Gastroesophageal sphincter (tissue), 3 donors: ENCODE measurements at regions not wholly inside any gene's neighbourhood (a gene's known extent, or its start where the extent isn't known, plus 50 kb on each side); places are given as distances from the start of the nearest gene placed in this dataset.

Experiments
- CTCF ChIP-seq, 4 experiments: fragments of 200-600 bp in 2 of 4; fragments of 450-650 bp in 2 of 4; sonication (generic) in 1 of 4; IDR thresholded peaks; one replicate each; pipeline ENCODE4 v1.5.1; 2017 to 2019; ENCODE audit warnings: antibody characterized with exemption in 4 of 4, mild to moderate bottlenecking in 2 of 4, moderate library complexity in 2 of 4
- EP300 ChIP-seq: sonication (generic); formaldehyde crosslinking; IDR thresholded peaks from one replicate; pipeline ENCODE4 v1.6.1; 2017; ENCODE audit warnings: antibody characterized with exemption, mild to moderate bottlenecking
- POLR2AphosphoS5 ChIP-seq: sonication (generic); formaldehyde crosslinking; IDR thresholded peaks from one replicate; pipeline ENCODE4 v1.6.1; 2017; ENCODE audit warnings: antibody characterized with exemption

GRCh38 chr22:40112595-40112994 is 65.1 kb upstream of the TNRC6B start:
- TF ChIP-seq CTCF (IDR thresholded peaks at IDR 0.05) = no peak
- no peak for TF ChIP-seq POLR2AphosphoS5
- no peak for TF ChIP-seq EP300
